NCI-H748 treated with DMSO at 0.1 percent for 48 hours (cell line): ENCODE measurements at regions not wholly inside any gene's neighbourhood (a gene's known extent, or its start where the extent isn't known, plus 50 kb on each side); places are given as distances from the start of the nearest gene placed in this dataset.

Experiments used
- DNase-seq: peaks from one replicate; lab custom pipeline; 2025; lab: John Stamatoyannopoulos, UW

DNA sequence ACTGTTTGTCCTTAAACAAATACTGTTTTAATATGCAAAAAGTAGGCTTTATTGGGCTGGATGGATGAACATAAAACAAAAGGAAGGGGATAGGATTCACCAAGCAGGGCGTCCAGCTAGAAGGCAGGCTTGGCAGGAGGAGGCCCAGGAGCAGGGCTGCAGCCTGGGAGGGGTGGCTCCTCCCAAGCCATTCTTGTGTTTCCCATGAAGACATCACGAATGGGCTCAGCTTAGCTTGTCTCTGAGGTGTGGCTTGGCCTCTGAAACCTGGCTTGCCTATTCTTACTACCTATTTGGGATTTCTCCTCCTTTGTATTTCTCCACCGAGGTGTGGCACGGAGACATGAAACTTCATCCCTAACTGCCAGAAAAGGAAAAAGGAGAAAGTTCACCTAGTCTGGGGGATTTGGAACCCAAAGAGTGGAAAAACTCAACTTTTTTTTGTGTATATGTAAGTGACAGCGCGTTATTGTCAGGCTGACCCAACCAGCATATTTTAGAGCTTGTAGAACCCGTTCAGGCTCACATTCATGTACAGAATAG lies 481.9 kb upstream of the SPRED2 start:
- no peak for DNase-seq

DNA sequence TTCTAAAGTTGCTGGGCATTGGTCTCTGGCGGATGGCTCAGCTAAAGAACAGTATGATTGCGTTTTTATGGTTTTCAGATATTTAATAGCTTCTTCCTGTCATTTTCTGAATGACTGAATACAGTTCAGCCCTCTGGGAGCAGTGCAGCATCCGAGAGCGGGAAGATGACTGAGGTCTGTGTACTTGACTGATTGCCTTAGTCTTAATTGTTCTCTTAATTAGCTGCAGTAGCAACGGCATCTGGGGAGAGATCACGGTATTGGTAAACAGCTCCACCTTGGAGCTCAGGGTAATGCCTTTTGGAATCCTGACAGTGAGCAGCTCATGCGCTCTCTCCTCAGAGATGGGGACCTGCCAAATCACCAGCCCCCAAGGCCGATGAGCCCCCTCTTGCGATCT lies 481.4 kb upstream of the SPRED2 start:
- DNase-seq, result no peak

DNA sequence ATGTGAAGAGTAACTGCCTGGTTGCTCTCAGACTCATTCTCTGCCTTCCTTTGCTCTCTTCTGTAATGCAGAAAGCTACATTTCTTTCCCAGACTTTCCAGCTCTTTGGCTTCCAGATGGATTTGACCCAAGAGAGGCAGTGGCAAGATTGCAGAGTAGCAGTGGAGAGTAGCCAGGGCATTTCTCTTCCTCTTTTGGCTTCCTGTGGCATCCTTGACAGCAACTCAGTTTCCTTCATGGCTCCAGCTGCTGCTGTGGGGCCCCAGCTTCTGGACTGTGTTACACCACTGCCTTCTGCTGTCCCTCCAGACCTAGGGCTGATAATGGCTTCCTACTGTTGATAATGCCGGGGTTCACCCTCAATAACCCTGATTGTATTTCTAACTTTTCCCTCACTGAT lies 469.4 kb upstream of the SPRED2 start:
- DNase-seq, result no peak

DNA sequence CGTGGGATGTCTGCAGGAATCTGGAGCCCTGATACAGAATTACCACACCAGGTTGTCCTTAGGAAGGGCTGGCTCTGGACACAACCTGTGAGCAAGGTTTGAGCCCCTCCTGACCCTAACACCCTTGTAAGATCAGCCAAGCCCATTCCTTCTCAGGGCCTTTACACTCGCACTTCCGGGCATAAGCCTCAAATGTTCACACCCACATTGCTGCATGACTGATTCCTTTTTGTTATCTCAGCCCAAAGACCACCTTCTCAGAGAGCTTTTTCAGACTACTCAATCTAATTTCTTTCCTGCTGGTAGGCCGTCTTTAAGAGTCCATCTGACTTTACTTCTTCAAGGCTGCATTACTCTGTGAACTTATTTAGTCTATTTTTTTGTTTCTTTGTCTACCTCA lies 464.0 kb upstream of the SPRED2 start:
- DNase-seq, result no peak

DNA sequence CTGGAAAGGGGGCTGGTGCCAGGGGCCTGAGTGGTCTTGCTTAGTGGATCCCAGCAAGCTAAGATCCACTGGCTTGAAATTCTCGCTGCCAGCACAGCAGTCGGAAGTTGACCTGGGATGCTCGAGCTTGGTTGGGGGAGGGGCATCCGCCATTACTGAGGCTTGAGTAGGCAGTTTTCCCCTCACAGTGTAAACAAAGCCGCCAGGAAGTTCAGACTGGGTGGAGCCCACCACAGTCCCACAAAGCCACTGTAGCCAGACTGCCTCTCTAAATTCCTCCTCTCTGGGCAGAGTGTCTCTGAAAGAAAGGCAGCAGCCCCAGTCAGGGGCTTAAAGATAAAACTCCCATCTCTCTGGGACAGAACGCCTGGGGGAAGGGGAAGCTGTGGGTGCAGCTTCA lies 457.7 kb upstream of the SPRED2 start:
- DNase-seq, result peak; percentile 6

DNA sequence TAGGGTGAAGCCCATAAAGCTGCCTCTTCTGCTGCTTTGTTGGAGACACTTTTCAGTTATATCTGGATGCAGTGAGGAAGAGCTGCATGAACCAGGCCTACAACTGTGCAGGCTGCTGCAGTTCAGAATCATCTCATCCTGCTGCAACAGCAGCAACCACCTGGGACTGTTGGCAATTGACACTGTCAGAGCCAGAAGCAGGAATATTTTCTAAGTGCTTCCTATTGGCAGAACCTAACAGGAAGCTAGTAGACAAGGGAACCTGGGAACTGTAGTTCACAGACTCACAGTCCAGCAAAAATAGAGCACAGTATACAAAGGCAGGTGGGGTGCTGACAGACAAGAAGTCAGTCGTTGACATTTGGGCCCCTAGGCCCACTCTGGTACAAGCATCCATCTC lies 452.9 kb upstream of the SPRED2 start:
- DNase-seq, result no peak

DNA sequence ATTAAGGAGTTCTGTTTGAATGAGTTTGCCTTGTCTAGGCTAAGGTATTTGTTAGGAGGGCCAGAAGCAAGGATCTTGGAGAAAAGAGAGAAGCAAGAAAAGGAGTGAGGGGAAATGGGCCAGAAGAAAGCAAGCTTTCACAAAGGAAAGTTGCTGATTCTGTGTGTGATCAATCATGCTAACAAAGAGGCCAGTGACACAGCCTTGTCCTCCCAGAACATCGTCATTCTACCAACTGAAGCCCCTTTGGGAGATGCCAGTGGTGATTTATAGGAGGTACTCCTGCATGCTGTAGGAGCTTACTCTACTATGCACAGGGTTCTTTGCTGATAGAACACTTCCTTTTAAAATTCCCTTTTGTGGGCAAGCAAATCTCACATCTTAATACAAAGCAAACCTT lies 449.2 kb upstream of the SPRED2 start:
- DNase-seq, result no peak

DNA sequence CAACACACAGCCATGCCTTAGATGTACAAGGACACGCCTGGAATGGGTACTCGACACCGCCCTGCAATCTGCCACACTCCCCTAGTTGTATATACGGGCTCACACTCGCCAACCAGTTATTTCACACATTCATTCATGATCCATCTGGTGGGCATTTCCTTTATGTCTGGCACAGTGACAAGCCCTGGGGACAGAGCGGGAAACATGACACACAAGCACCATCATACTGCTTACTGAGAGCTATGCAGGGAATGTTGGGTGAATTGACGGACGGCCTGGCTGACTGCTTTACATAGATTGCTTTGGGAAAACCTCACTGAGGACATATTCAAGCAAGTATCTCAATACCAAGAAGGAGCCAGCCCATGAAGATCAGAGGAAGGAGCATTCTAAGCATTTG lies 448.0 kb upstream of the SPRED2 start:
- no peak for DNase-seq

DNA sequence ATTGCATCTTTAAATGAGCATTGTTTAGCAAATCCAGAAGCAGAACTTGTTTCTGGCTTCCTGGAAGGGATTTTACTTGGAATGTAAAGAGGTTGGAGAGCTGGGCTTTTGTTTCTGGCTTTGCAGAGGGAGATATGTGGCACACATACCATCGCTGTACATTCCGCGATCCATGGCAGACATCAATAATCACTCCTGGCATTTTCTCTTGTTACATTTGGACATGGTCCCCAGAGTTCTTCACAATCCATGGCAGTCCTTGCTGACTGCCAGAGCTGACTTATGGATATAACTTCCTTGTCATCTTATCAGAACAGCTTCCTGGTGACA lies 445.6 kb upstream of the SPRED2 start:
- no peak for DNase-seq

DNA sequence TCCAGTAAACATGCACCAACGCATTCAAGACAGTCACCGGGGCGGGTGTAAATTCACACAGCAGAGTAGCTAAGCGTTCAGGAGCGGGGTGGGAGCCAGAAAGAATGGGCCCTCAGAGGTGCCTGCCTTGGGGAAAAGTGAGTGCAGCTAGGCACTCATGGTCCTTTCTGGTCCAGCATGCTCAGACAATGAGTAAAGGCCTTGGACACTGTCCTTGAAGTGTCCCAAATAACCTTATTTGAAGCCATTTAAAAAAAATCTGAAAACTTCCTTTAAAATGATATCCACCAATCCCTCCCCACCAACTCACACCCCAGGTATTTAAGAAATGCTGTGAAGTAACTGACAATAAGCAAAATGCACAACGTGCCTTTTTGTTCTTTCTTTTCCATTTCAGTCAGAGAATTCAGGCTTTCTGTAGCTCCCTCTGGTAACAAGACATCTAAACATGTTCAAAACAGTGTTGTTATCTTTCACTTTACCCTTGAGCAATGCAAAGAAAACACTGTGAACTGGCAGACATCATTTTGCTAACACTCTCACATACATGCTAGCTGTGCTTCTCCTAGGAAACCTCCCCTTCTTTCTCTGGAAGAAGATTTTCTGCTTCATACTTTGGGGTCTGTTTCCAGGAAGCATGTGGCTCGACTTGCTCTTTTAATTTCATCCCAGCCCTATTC lies 445.1 kb upstream of the SPRED2 start:
- DNase-seq, result no peak

DNA sequence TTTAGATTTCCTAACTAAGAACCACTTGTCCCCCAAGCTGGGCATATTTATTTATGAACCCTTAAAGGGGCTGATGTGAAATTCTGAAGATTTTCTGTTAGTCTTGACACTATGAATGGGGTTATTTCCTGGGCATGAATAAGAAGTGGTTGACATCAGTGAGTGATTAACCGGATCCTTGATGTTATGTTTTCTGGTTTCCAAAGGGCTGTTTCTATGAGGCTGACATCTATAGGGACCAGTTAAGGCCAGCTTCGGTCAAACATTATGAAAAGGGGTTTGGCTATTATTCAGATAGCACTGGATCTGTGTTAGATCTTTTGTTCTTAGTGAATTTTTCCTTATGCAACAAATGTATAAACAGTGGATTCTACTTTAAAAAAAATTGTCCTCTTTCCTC lies 443.7 kb upstream of the SPRED2 start:
- DNase-seq, result no peak

DNA sequence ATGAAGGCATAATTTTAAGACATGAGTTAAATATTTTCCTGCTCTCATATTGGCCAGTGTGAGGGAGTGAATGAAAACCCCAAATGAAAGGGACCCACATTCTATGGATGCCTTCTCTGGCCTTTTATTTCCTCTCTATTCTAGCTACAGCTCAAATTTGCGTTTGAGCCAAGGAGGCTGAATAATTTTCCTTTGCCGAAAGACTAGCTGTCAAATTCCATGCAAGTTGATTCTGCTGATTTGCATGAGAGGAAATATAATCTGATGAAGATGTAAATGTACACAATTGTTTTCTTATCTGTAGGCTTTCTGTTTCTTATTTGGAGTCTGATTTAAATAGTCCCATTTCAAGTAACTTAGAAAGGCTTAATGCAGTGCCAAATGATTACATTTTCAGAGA lies 438.4 kb upstream of the SPRED2 start:
- DNase-seq, result no peak

DNA sequence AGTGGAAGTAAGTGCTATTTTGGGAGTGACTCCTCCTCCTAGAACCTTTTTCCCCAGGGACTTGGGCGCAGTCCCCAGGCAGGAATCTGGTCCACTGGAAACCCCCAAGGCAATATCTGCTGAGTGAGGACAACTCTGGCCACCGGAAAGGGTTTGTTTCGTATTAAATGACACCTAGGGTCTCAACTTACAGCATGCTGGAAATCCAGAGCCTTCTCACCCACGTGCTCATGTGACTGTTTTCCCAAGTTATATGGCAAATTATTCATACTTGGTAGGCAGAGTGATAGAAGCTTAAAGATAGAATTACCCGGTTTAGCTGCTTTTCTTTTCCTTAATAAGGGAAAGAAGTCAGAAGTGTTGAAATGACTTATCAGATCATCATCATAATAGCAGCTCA lies 436.9 kb upstream of the SPRED2 start:
- no peak for DNase-seq

DNA sequence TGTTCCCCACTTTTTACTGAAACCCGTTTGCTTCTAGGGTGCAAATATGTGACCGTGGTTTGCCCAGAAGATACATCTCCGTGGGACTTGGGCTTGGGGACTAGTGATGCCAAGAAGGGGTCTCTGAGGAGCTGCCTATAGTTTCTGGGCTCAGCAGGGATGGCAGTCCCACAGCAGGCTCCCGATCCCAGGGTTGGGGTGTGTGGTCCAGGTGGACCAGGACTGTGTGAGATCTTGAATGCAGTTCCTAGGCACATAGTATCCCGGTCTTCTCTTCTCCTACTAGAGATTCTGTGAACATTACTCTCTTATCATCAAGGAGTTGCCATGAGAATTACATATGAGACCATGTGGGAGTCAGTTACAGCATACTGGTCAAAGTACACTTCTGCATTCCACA lies 435.8 kb upstream of the SPRED2 start:
- no peak for DNase-seq

DNA sequence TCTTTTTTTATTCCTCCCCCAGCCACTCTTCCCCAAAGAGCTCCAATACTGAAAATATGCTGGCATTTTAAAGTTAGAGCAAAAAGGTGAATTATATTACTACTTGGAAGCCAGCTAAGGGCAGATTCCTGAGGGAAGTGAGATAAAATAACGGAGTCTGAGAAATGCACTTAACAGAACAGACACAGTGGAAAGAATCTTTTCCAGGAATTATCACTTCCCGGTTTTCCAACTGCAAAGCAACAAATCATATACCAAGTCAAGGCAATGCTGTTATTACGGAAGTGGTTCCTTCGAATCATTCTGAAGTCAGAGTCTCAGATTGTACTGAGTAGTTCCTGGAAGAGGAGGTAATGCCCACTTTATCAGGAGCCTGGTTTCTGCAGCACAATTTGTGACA lies 435.0 kb upstream of the SPRED2 start:
- no peak for DNase-seq

DNA sequence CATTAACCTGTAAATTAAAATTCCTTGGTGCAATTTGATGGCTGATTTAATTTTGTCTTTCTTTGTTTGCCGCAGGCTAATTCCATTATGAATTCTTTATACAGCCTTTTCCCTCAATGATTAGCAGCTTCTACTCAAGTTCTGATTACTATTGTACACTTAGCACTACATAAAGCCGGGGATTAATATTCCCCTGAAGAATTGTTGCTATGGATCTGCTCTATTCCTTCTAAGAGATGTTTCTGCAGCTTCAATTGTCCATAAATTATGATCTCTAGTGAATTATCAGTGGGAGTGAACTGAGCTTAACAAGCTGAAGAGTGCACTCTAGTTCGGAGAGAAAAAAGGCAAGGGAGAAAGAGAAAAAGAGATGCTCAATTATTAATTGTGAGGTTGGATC lies 433.7 kb upstream of the SPRED2 start:
- no peak for DNase-seq

DNA sequence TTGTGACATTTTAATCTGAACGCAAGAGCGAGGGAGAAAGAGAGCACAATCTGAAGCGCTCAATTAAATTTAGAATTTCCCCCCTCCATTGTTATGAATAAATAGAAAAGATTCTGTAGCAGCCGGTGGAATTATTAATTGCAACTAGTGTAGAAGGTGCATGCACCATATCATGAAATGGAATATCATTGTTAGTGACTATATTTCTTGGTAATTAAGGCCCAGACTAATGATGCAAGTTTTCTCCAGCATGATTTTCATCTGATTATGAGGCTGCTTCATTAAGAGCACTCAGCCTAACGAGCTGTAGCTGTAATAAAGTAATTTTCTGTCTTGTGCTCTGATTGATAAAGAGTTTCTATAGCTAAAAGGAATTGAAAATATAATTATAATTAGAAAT lies 432.2 kb upstream of the SPRED2 start:
- DNase-seq, result no peak

DNA sequence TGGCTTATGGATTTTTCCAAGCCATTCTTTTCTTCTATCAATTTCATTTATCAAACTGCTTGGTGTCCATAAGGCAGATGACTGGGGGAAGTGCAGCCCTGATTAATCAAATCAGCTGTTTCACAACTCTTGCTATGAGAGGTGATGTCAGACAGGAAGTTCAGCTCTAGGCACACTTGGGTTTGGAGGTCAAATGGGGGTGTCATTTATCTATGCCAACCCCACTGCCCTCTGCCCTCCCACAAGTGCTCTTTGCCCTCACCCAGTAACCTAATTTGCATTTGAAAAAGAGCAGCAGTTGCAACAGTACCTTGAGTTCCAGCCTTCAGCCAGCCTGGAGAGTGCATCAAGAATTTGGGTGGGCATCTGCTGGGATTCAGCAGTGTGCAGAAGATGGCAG lies 431.3 kb upstream of the SPRED2 start:
- no peak for DNase-seq

DNA sequence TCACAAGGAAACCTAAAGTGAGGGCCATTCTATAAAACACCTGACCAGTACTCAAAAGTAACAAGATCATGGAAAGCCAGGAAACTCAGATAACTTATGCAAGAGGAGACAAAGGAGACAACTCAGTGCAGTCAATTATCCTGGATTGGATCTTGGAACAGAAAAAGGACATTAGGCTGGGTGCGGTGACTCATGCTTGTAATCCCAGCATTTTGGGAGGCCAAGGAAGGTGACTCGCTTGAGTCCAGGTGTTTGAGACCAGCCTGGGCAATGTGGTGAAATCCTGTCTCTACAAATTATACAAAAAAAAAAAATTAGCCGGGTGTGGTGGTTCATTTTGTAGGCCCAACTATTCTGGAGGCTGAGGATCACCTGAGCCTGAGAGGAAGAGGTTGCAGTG lies 424.5 kb upstream of the SPRED2 start:
- no peak for DNase-seq

DNA sequence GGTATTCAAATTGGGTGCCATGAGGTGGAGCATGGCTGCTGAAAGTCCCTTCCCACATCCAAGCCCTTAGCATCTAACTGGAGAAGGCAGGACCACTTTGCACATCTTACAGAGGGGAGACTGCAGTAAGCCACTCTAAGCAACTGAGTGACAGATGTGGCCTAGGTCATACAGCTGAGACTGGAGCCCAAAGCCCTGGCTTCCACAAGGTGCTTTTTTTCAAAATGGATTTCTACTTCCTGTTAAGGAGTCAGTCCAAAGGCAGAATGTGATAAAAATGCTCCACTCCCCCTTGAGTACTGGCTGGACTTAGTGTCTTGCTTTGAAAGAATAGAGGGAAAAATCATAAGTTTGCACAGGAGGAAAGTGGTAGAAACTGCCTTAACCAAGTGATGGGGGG lies 424.0 kb upstream of the SPRED2 start:
- no peak for DNase-seq

DNA sequence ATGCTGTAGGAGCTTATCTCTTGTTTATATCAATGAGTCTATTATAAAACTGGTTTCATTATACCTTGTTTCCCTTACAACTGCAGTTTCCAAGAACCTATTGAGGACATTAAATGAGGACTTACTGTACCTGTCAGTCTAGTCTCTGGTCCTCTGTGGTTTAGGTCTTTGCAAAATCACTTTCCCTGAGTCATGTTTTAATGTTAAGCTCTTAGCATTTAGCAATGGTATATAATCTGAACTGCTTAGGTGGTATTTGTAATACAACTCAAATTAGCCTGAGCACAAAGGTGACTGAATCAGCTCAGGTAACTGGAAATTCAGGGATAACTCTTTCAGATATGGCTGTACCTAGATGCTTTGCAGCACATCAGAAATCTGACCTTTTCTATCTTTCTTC lies 418.3 kb upstream of the SPRED2 start:
- DNase-seq, result no peak

DNA sequence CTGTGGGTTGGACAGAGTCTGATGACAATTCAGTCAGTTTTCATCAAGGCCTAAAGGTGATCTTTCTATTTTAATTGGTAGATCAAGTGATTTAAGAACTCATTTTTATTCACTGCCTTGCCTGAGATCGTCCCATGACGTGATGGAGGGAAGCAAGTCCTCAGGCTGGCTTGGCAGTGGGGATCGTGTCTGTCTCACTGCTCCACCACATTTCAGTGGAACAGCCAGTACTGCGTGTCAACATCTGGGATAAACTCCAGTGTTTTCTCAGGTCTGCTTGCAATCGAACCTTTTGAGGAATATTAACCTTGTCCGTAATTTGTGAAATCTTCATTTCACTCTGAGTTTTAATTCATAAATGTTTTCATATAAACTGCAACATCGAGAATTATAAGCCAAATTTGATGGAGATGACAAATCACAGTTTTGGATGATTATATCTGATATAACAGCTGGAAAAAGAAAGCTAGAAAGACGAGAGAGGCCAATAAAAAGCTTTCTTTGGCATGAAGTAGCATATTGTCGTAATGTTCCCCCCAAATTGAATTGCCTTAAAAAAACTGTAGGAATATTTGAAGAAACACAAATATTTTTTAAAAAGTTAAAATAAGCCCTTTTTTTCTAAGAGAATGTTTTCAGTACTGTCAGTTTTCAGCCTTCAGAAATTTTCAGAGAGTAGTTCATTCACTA lies 414.7 kb upstream of the SPRED2 start:
- DNase-seq, result no peak

DNA sequence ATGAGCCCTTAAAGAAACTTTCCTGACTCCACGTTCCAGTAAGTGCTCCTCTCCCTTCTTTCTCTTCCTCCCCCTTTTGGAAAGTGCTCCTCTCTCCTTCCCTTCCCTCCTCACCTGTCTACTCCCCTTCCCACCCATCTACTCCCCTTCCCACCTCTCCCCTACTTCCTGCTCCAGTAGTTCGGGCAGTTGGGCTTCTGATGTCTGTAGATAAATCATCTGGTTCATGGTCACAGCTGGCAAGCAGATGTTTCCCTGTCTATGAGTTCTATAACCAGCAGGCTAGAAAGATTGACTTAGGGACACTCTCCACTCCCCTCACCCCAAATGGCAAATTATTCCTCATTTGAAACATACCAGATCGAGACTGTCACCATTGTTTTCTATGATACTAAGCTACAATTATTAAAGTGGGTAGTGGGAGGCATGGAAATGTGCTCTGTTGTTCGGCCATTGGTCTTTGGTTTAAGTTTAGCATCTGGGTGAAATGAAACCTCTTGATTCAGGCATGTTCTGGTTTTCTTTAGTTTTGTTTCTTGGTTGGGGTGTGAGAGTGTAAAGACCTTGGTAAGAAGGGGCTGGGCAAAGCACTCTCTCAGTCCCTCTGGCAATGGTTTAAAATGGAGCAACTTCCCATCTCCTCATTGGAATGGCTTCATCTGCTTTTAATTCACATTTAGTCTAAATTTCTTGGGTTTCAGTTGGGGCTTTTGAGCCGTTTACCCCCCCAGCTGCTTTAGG lies 413.2 kb upstream of the SPRED2 start:
- no peak for DNase-seq
